ENCODE measurements at regions not wholly inside any gene's neighbourhood (a gene's known extent, or its start where the extent isn't known, plus 50 kb on each side); places are given as distances from the start of the nearest gene placed in this dataset.

DNA sequence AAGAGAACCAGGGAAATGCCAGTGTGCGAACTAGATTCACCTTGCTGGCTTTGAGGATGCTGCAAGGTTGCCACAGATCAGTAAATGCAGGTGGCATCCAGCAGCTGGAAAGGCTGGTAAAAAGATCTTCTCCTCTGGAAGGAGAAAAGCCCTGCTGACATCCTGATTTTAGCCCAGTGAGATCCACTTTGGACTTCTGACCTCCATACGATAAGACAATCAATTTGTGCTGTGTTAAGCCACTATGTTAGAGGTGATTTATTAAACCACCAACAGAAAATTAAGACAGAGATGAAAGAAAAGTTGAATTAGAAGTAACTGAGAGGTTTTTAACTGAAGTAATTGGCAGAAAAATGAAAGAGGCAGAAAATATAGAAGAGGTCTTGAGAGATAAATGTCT, 283.8 kb upstream of the CDH12 start:
- no peak overlapping the region for H3K27ac ChIP-seq (ENCODE audit: low read length)
- H3K79me2 ChIP-seq (ENCODE audit: insufficient read depth, low read length): no peaks in the 10 kb centered on the region
- TF ChIP-seq EZH2 (IDR thresholded peaks at IDR 0.05; ENCODE audit: borderline replicate concordance, low read depth, low read length, severe bottlenecking): no peak
- TF ChIP-seq, protein P1, sequence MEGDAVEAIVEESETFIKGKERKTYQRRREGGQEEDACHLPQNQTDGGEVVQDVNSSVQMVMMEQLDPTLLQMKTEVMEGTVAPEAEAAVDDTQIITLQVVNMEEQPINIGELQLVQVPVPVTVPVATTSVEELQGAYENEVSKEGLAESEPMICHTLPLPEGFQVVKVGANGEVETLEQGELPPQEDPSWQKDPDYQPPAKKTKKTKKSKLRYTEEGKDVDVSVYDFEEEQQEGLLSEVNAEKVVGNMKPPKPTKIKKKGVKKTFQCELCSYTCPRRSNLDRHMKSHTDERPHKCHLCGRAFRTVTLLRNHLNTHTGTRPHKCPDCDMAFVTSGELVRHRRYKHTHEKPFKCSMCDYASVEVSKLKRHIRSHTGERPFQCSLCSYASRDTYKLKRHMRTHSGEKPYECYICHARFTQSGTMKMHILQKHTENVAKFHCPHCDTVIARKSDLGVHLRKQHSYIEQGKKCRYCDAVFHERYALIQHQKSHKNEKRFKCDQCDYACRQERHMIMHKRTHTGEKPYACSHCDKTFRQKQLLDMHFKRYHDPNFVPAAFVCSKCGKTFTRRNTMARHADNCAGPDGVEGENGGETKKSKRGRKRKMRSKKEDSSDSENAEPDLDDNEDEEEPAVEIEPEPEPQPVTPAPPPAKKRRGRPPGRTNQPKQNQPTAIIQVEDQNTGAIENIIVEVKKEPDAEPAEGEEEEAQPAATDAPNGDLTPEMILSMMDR (IDR thresholded peaks at IDR 0.05; ENCODE audit: borderline replicate concordance, extremely low read depth, low read length, poor library complexity, severe bottlenecking): no peak
- DNase-seq (no peak), ATAC-seq (ENCODE audit: insufficient read depth, low read depth) (no peak)
- H3K36me3 ChIP-seq (ENCODE audit: insufficient read depth, low read length): no peaks in the 10 kb centered on the region
- no peaks in the 10 kb centered on the region for H3K4me1 ChIP-seq (ENCODE audit: insufficient read depth, low read length)
- no peak overlapping the region for H3K4me3 ChIP-seq (ENCODE audit: low read depth in 1 of 2, low read length in 2 of 2)
- H3K4me2 ChIP-seq (ENCODE audit: insufficient read depth, low read length): no peak overlapping the region
- H3K27me3 ChIP-seq (ENCODE audit: insufficient read depth, low read length, poor library complexity): no peaks in the 10 kb centered on the region
- no peaks in the 10 kb centered on the region for H3K9me3 ChIP-seq (ENCODE audit: insufficient read depth, low read length, severe bottlenecking)
- no peak overlapping the region for H2AFZ ChIP-seq (ENCODE audit: low read depth, low read length)
- no peaks in the 10 kb centered on the region for H4K20me1 ChIP-seq (ENCODE audit: insufficient read depth, low read length)
- no peak overlapping the region for H3K9ac ChIP-seq (ENCODE audit: low read depth, low read length)

DNA sequence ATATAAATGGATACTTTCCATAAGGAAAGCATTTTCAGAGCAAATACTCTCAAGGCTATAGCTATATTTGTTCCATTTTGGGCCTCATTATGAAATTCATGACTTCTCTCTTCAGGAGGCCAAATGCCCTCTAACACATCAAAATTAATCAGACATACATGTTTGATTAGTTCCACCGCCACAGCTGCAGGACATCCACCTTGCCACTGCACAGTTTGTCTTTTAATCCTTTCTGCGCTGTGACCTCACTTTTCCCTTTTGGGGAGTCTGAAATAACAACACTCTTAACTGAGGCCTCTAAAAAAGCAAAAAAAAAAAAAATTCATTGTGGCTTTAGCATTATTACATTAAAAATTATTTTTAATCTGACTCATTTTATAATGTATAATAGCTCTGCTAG, 279.1 kb upstream of the CDH12 start:
- Histone ChIP-seq H3K4me1 (ENCODE audit: insufficient read depth, low read length) (no peaks in the 10 kb centered on the region), H3K27ac (ENCODE audit: low read length) (no peak overlapping the region), H3K4me3 (ENCODE audit: low read depth in 1 of 2, low read length in 2 of 2) (no peak overlapping the region), H4K20me1 (ENCODE audit: insufficient read depth, low read length) (no peaks in the 10 kb centered on the region), H3K9ac (ENCODE audit: low read depth, low read length) (no peak overlapping the region), H3K4me2 (ENCODE audit: insufficient read depth, low read length) (no peak overlapping the region), H3K27me3 (ENCODE audit: insufficient read depth, low read length, poor library complexity) (no peaks in the 10 kb centered on the region), H3K9me3 (ENCODE audit: insufficient read depth, low read length, severe bottlenecking) (no peaks in the 10 kb centered on the region), H3K36me3 (ENCODE audit: insufficient read depth, low read length) (no peaks in the 10 kb centered on the region), H3K79me2 (ENCODE audit: insufficient read depth, low read length) (no peaks in the 10 kb centered on the region), H2AFZ (ENCODE audit: low read depth, low read length) (no peak overlapping the region)
- no peak for ATAC-seq (ENCODE audit: insufficient read depth, low read depth)
- DNase-seq: no peak
- no peak for TF ChIP-seq EZH2 (IDR thresholded peaks at IDR 0.05; ENCODE audit: borderline replicate concordance, low read depth, low read length, severe bottlenecking)
- TF ChIP-seq, protein P1 (IDR thresholded peaks at IDR 0.05; ENCODE audit: borderline replicate concordance, extremely low read depth, low read length, poor library complexity, severe bottlenecking): no peak

DNA sequence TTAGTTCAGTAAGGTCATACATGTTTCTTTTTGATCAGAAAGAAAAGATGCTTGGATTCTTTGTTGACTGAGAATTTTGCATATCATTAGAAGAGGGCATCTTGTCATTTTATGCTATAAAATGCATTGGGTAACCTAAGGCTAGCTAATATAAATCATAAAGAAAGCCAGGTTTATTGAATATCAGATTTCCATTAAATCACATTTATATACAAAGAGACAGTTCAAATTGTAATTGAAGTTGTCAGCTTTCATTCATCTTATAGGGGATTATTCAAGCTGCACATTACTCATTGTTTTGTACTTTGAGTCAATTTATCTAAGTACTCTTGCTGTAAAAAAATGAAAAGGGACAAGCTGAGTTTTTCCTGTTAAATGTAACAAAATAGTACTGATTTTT, 259.1 kb upstream of the CDH12 start:
- no peak overlapping the region for H3K27ac ChIP-seq (ENCODE audit: low read length)
- ATAC-seq (ENCODE audit: insufficient read depth, low read depth) (no peak), DNase-seq (no peak)
- H4K20me1 ChIP-seq (ENCODE audit: insufficient read depth, low read length): no peaks in the 10 kb centered on the region
- no peaks in the 10 kb centered on the region for H3K9me3 ChIP-seq (ENCODE audit: insufficient read depth, low read length, severe bottlenecking)
- H2AFZ ChIP-seq (ENCODE audit: low read depth, low read length): no peak overlapping the region
- TF ChIP-seq, protein P1 (IDR thresholded peaks at IDR 0.05; ENCODE audit: borderline replicate concordance, extremely low read depth, low read length, poor library complexity, severe bottlenecking): no peak
- TF ChIP-seq EZH2 (IDR thresholded peaks at IDR 0.05; ENCODE audit: borderline replicate concordance, low read depth, low read length, severe bottlenecking): no peak
- H3K4me1 ChIP-seq (ENCODE audit: insufficient read depth, low read length): no peaks in the 10 kb centered on the region
- no peak overlapping the region for H3K4me2 ChIP-seq (ENCODE audit: insufficient read depth, low read length)
- no peaks in the 10 kb centered on the region for H3K79me2 ChIP-seq (ENCODE audit: insufficient read depth, low read length)
- H3K36me3 ChIP-seq (ENCODE audit: insufficient read depth, low read length): no peaks in the 10 kb centered on the region
- no peaks in the 10 kb centered on the region for H3K27me3 ChIP-seq (ENCODE audit: insufficient read depth, low read length, poor library complexity)
- H3K9ac ChIP-seq (ENCODE audit: low read depth, low read length): no peak overlapping the region
- H3K4me3 ChIP-seq (ENCODE audit: low read depth in 1 of 2, low read length in 2 of 2): no peak overlapping the region

GRCh38 chr5:23105021-23105420, 251.9 kb upstream of the CDH12 start:
- no peak for ATAC-seq (ENCODE audit: insufficient read depth, low read depth)

More at GRCh38 chr5:23105021-23105420, 251.9 kb upstream of the CDH12 start:
- TF ChIP-seq, protein P1 (IDR thresholded peaks at IDR 0.05; ENCODE audit: borderline replicate concordance, extremely low read depth, low read length, poor library complexity, severe bottlenecking): no peak
- TF ChIP-seq EZH2 (IDR thresholded peaks at IDR 0.05; ENCODE audit: borderline replicate concordance, low read depth, low read length, severe bottlenecking): no peak
- H3K27me3 ChIP-seq (ENCODE audit: insufficient read depth, low read length, poor library complexity): no peaks in the 10 kb centered on the region
- H3K9ac ChIP-seq (ENCODE audit: low read depth, low read length): no peak overlapping the region
- H3K79me2 ChIP-seq (ENCODE audit: insufficient read depth, low read length): no peaks in the 10 kb centered on the region
- H3K4me2 ChIP-seq (ENCODE audit: insufficient read depth, low read length): no peak overlapping the region
- no peak overlapping the region for H3K4me3 ChIP-seq (ENCODE audit: low read depth in 1 of 2, low read length in 2 of 2)
- H3K36me3 ChIP-seq (ENCODE audit: insufficient read depth, low read length): no peaks in the 10 kb centered on the region
- no peak overlapping the region for H3K27ac ChIP-seq (ENCODE audit: low read length)
- H3K9me3 ChIP-seq (ENCODE audit: insufficient read depth, low read length, severe bottlenecking): peaks cover 6% of the 10 kb centered on the region
- no peak for DNase-seq
- no peaks in the 10 kb centered on the region for H4K20me1 ChIP-seq (ENCODE audit: insufficient read depth, low read length)
- no peaks in the 10 kb centered on the region for H3K4me1 ChIP-seq (ENCODE audit: insufficient read depth, low read length)
- H2AFZ ChIP-seq (ENCODE audit: low read depth, low read length): no peak overlapping the region

Data from DND-41 (cell line).